ENCODE measurements at regions not wholly inside any gene's neighbourhood (a gene's known extent, or its start where the extent isn't known, plus 50 kb on each side); places are given as distances from the start of the nearest gene placed in this dataset.

DNA sequence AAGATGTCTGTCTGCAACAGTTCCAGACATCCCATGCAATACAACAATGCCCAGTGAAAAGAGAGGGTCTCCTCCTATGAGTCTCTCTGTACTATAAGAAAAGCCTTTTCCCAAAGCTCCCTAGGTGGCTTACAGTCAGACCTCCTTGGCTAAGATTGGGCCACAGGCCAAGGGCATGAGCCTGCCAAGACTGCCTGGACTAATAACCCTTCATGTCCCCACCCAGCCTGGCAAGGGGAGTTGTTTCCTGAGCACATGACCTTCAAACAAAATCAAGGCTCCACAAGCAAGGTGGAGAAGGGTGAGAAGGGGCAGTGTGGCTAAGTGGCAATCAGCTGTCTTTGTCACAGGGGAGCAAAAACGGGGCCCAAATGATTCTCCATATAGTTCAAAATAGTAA lies 75.6 kb upstream of the ZSWIM6 start:
- no peak for TF ChIP-seq CTCF (IDR thresholded peaks at IDR 0.05)
- no peak for TF ChIP-seq EZH2phosphoT487 (IDR thresholded peaks at IDR 0.05)
- TF ChIP-seq EZH2 (IDR thresholded peaks at IDR 0.05) = no peak
